GM12878 (cell line): ENCODE measurements at regions not wholly inside any gene's neighbourhood (a gene's known extent, or its start where the extent isn't known, plus 50 kb on each side); places are given as distances from the start of the nearest gene placed in this dataset.

ENCODE experiments used
- ATAC-seq: fragments of 200-7000 bp; cut with Tn5 transposase; 3 replicates; pipeline ENCODE4 v1.9.1; 2020; ENCODE audit warnings: mild to moderate bottlenecking, moderate library complexity
- BruUV-seq: library from RNA; stranded (reverse); fragments of 400-500 nt; replicated peaks from 2 replicates; lab custom pipeline; 2021; lab: Mats Ljungman, UMichigan
- CTCF ChIA-PET: fragments of 300-600 bp; sonication (Branson Sonifier 250); formaldehyde crosslinking; extraction: SDS; loops from one replicate; lab custom pipeline; 2021; ENCODE audit warnings: inconsistent platforms; lab: Yijun Ruan, JAX
- POLR2A ChIA-PET: fragments of 350-600 bp; formaldehyde crosslinking; extraction: SDS; loops from one replicate; lab custom pipeline; 2021; ENCODE audit warnings: inconsistent platforms; lab: Charles Lee
- RAD21 ChIA-PET: fragments of 300-600 bp; sonication (Branson Sonifier 250); formaldehyde crosslinking; loops from one replicate; lab custom pipeline; 2023; ENCODE audit warnings: antibody characterized with exemption; ENCODE audit not compliant: unreplicated experiment; lab: Charles Lee
- SMC1A ChIA-PET: fragments of 300-600 bp; sonication (Branson Sonifier 250); formaldehyde crosslinking; loops from one replicate; lab custom pipeline; 2023; ENCODE audit not compliant: unreplicated experiment, uncharacterized antibody; lab: Charles Lee
- DNase-seq: peaks from one replicate; pipeline ENCODE4 v3.0.0-alpha.2; 2011; ENCODE audit warnings: low read depth, low spot score
- FAIRE-seq: peaks from 3 replicates; lab custom pipeline; 2011; peaks lifted over from hg19 to GRCh38; lab: Jason Lieb, UNC
- H2AFZ ChIP-seq: 2 replicates; pipeline ENCODE4 v1.6.0; 2011; ENCODE audit warnings: low read depth, low read length, control low read depth; ENCODE audit not compliant: control insufficient read depth
- H3K27ac ChIP-seq: 2 replicates; pipeline ENCODE4 v1.5.1; 2011; ENCODE audit warnings: control low read depth; ENCODE audit not compliant: control insufficient read depth, insufficient read depth
- H3K27me3 ChIP-seq, 2 experiments: replicated peaks in 1 of 2; 2 replicates each; pipeline versions ENCODE4 v1.6.0 to v1.6.1; 2011; ENCODE audit warnings: low read length in 1 of 2; ENCODE audit not compliant: control insufficient read depth in 2 of 2, insufficient read depth in 2 of 2
- H3K36me3 ChIP-seq, 2 experiments: 2 replicates each; pipeline ENCODE4 v1.5.1; 2011; ENCODE audit warnings: low read length in 1 of 2; ENCODE audit not compliant: control insufficient read depth in 2 of 2, insufficient read depth in 2 of 2
- H3K4me1 ChIP-seq: 2 replicates; pipeline ENCODE4 v1.6.1; 2011; ENCODE audit warnings: mild to moderate bottlenecking, low read length, moderate library complexity, mixed read lengths; ENCODE audit not compliant: control insufficient read depth, insufficient read depth
- H3K4me2 ChIP-seq: 2 replicates; pipeline ENCODE4 v1.6.0; 2011; ENCODE audit warnings: control low read depth; ENCODE audit not compliant: control insufficient read depth, insufficient read depth
- H3K4me3 ChIP-seq: fragments of 200-600 bp; sonication (generic); 2 replicates; pipeline ENCODE4 v1.5.1; 2016
- H3K79me2 ChIP-seq: 2 replicates; pipeline ENCODE4 v1.6.0; 2011; ENCODE audit warnings: low read length; ENCODE audit not compliant: control insufficient read depth, insufficient read depth
- H3K9ac ChIP-seq: 2 replicates; pipeline ENCODE4 v1.8.0; 2011; ENCODE audit warnings: low read length, control low read depth, mixed read lengths; ENCODE audit not compliant: control insufficient read depth, insufficient read depth
- H3K9me3 ChIP-seq: replicated peaks from 3 replicates; pipeline ENCODE4 v1.5.1; 2011; ENCODE audit warnings: mild to moderate bottlenecking, low read length; ENCODE audit not compliant: control insufficient read depth, insufficient read depth
- H4K20me1 ChIP-seq: 2 replicates; pipeline ENCODE4 v1.6.0; 2011; ENCODE audit not compliant: control insufficient read depth, insufficient read depth
- CHD4 ChIP-seq: fragments of 200-600 bp; sonication (generic); IDR thresholded peaks from 2 replicates; pipeline ENCODE4 v1.6.1; 2016; ENCODE audit warnings: mild to moderate bottlenecking
- EED ChIP-seq: sonication (generic); IDR thresholded peaks from 2 replicates; pipeline ENCODE4 v1.6.1; 2016; ENCODE audit warnings: antibody characterized with exemption, low read depth
- ESRRA ChIP-seq: IDR thresholded peaks from 2 replicates; pipeline ENCODE4 v1.6.1; 2012; ENCODE audit warnings: mild to moderate bottlenecking, low read length, improper control_type of control experiment
- FOXM1 ChIP-seq: IDR thresholded peaks from 2 replicates; pipeline ENCODE4 v1.6.1; 2012; ENCODE audit warnings: low read depth, mild to moderate bottlenecking, inconsistent platforms, low read length, moderate library complexity
- HDAC2 ChIP-seq: fragments of 200-600 bp; sonication (generic); IDR thresholded peaks from 2 replicates; pipeline ENCODE4 v1.6.1; 2017
- IKZF2 ChIP-seq, 2 experiments: fragments of 450-650 bp; IDR thresholded peaks; 2 replicates each; pipeline ENCODE4 v1.6.1; 2017; ENCODE audit warnings: mild to moderate bottlenecking in 2 of 2, moderate library complexity in 2 of 2
- POU2F2 ChIP-seq: IDR thresholded peaks from 3 replicates; pipeline ENCODE4 v1.6.1; 2011; ENCODE audit warnings: low read depth, mild to moderate bottlenecking, low read length, borderline replicate concordance
- SMC3 ChIP-seq: IDR thresholded peaks from 2 replicates; pipeline ENCODE4 v1.6.1; 2011; ENCODE audit warnings: low read length, improper control_type of control experiment, borderline replicate concordance
- WGBS: methylation state at CpG from one replicate; pipeline ENCODE4 v1.1.6; 2016; ENCODE audit warnings: low lambda C conversion rate; ENCODE audit not compliant: insufficient replicate concordance, insufficient coverage; ENCODE audit errors: missing lambda C conversion rate; 5-methylcytosine and 5-hydroxymethylcytosine counted together
- in situ Hi-C: fragments of 300-500 bp; cut with MboI; formaldehyde crosslinking; loops from 9 replicates; pipeline ENCODE4 v1.14.3; 2018; ENCODE audit warnings: mixed read lengths
- intact Hi-C: fragments of 100-400 bp; cut with micrococcal nuclease; formaldehyde crosslinking; loops from one replicate; pipeline ENCODE4 v1.14.2; 2022; ENCODE audit not compliant: unreplicated experiment
- TF ChIP-seq, protein P1 (sequence below): fragments of 450-650 bp; IDR thresholded peaks from 2 replicates; pipeline ENCODE4 v1.6.1; 2016; ENCODE audit warnings: mild to moderate bottlenecking
- TF ChIP-seq, protein P2 (sequence below): fragments of 450-650 bp; IDR thresholded peaks from 2 replicates; pipeline ENCODE4 v1.6.1; 2017; ENCODE audit warnings: mild to moderate bottlenecking, moderate library complexity
- TF ChIP-seq, protein P3 (sequence below): fragments of 450-650 bp; IDR thresholded peaks from 2 replicates; pipeline ENCODE4 v1.6.1; 2017; ENCODE audit warnings: borderline replicate concordance
- TF ChIP-seq, protein P4 (sequence below): fragments of 450-650 bp; conservative IDR thresholded peaks from 2 replicates; pipeline ENCODE4 v1.6.1; 2017; ENCODE audit warnings: mild to moderate bottlenecking, moderate library complexity

DNA sequence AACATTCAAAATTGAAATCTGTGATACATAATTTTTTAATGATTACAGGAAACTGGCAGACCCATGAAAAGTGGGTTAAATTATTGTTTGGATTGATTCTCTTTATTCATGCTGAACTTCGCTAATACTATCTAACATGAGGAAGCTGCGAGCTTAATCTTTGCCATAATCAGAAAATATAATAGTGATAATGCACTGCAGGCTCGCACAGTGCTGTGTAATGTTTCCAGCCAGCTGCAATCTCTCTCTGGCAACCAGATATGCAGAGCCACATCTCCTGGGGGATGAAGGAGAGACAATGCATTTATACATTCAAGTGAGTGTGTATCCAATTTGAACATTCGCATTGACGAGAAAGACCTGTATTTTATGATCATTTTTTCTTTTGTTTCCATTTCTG, 669.7 kb upstream of the RGMB start (continued):
- TF ChIP-seq, protein P1, sequence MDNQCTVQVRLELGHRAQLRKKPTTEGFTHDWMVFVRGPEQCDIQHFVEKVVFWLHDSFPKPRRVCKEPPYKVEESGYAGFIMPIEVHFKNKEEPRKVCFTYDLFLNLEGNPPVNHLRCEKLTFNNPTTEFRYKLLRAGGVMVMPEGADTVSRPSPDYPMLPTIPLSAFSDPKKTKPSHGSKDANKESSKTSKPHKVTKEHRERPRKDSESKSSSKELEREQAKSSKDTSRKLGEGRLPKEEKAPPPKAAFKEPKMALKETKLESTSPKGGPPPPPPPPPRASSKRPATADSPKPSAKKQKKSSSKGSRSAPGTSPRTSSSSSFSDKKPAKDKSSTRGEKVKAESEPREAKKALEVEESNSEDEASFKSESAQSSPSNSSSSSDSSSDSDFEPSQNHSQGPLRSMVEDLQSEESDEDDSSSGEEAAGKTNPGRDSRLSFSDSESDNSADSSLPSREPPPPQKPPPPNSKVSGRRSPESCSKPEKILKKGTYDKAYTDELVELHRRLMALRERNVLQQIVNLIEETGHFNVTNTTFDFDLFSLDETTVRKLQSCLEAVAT = no peak
- TF ChIP-seq HDAC2 (no peak), CHD4 (no peak)

DNA sequence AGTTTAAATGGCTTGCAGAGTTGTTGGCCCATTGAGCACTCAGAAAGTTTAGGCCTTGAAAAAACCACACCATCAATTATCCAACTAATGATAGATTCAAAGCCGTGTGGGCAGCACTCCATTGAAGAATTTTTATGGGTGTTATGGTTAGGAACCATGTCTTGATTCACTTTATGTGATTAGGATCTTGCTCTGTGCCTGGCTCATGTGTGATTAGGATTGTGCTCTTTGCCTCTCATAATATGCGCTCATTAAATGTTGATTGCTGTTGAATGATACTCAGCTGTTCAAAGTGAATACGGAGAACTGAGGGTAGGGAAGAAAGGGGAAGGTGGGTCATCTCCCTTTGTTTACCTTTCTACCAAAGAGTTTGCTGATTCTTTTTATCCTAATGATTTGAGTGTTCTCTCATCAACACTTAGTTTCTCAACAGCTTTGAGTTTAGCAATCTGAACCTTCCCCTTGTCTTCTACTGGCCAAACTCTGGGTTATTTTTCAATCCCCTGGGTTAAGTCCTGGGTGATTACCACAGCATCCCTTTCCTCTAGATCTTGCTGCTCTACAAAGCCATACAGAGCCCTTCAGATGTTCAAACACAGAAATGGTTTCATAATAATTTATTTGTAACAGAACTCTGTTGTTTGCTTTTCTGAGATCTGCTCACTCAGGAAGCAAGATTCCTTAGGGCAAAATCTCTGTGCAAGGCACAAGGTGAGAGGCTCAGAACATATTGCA, 668.8 kb upstream of the RGMB start:
- ChIA-PET CTCF (no interaction called here), SMC1A (interaction anchor here (0.7 kb wide), 1 partner anchor 13 kb away, joined by 3 read pairs; no protein-coding TSS in a partner anchor), RAD21 (no interaction called here), POLR2A (no interaction called here)
- no peaks in the 10 kb centered on the region for H3K36me3 ChIP-seq
- in situ Hi-C loops = no loop called here
- ATAC-seq (no peak), FAIRE-seq (no peak), DNase-seq (no peak)
- no peak overlapping the region for H3K27ac ChIP-seq
- intact Hi-C loops = no loop called here
- H3K79me2 ChIP-seq = no peaks in the 10 kb centered on the region
- H3K4me3 ChIP-seq = no peak overlapping the region
- no peak overlapping the region for H3K9ac ChIP-seq
- H2AFZ ChIP-seq = no peak overlapping the region
- H3K4me1 ChIP-seq = no peaks in the 10 kb centered on the region
- H4K20me1 ChIP-seq = no peaks in the 10 kb centered on the region
- no peak overlapping the region for H3K4me2 ChIP-seq
- H3K27me3 ChIP-seq = no peaks in the 10 kb centered on the region
- no TSS peak for BruUV-seq
- H3K9me3 ChIP-seq = no peaks in the 10 kb centered on the region
- WGBS = 47% methylated on average over 3 of the region's 3 CpGs
- TF ChIP-seq SMC3 (no peak), ESRRA (no peak), FOXM1 (no peak), EED (no peak), IKZF2 (IDR thresholded peaks at IDR 0.05) (no peak), POU2F2 (no peak)
- TF ChIP-seq, protein P2, sequence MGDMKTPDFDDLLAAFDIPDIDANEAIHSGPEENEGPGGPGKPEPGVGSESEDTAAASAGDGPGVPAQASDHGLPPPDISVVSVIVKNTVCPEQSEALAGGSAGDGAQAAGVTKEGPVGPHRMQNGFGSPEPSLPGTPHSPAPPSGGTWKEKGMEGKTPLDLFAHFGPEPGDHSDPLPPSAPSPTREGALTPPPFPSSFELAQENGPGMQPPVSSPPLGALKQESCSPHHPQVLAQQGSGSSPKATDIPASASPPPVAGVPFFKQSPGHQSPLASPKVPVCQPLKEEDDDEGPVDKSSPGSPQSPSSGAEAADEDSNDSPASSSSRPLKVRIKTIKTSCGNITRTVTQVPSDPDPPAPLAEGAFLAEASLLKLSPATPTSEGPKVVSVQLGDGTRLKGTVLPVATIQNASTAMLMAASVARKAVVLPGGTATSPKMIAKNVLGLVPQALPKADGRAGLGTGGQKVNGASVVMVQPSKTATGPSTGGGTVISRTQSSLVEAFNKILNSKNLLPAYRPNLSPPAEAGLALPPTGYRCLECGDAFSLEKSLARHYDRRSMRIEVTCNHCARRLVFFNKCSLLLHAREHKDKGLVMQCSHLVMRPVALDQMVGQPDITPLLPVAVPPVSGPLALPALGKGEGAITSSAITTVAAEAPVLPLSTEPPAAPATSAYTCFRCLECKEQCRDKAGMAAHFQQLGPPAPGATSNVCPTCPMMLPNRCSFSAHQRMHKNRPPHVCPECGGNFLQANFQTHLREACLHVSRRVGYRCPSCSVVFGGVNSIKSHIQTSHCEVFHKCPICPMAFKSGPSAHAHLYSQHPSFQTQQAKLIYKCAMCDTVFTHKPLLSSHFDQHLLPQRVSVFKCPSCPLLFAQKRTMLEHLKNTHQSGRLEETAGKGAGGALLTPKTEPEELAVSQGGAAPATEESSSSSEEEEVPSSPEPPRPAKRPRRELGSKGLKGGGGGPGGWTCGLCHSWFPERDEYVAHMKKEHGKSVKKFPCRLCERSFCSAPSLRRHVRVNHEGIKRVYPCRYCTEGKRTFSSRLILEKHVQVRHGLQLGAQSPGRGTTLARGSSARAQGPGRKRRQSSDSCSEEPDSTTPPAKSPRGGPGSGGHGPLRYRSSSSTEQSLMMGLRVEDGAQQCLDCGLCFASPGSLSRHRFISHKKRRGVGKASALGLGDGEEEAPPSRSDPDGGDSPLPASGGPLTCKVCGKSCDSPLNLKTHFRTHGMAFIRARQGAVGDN = no peak
- TF ChIP-seq, protein P1 = no peak
- TF ChIP-seq, protein P3, sequence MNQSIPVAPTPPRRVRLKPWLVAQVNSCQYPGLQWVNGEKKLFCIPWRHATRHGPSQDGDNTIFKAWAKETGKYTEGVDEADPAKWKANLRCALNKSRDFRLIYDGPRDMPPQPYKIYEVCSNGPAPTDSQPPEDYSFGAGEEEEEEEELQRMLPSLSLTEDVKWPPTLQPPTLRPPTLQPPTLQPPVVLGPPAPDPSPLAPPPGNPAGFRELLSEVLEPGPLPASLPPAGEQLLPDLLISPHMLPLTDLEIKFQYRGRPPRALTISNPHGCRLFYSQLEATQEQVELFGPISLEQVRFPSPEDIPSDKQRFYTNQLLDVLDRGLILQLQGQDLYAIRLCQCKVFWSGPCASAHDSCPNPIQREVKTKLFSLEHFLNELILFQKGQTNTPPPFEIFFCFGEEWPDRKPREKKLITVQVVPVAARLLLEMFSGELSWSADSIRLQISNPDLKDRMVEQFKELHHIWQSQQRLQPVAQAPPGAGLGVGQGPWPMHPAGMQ = no peak
- TF ChIP-seq, protein P4, sequence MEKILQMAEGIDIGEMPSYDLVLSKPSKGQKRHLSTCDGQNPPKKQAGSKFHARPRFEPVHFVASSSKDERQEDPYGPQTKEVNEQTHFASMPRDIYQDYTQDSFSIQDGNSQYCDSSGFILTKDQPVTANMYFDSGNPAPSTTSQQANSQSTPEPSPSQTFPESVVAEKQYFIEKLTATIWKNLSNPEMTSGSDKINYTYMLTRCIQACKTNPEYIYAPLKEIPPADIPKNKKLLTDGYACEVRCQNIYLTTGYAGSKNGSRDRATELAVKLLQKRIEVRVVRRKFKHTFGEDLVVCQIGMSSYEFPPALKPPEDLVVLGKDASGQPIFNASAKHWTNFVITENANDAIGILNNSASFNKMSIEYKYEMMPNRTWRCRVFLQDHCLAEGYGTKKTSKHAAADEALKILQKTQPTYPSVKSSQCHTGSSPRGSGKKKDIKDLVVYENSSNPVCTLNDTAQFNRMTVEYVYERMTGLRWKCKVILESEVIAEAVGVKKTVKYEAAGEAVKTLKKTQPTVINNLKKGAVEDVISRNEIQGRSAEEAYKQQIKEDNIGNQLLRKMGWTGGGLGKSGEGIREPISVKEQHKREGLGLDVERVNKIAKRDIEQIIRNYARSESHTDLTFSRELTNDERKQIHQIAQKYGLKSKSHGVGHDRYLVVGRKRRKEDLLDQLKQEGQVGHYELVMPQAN = no peak
